ENCODE measurements at regions not wholly inside any gene's neighbourhood (a gene's known extent, or its start where the extent isn't known, plus 50 kb on each side); places are given as distances from the start of the nearest gene placed in this dataset.

DNA sequence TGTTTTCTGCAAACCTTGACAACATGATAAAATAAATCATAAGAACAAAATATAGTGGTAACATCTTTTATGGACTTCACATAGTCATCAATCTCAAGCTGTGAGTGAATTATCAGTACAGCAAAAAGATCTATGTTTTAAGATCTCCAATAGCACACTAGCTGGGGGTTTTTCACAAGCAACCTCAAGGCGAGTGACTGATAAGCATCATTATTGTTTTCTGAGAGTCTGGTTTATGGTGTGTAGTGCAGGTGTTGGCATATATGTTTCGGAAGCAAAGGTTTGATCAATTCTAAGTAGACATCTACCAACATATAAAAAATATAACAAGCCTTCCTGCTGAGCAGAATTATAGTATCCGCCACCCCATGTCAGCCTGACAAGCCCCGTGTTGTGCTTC lies 403.8 kb upstream of the MGMT start:
- TF ChIP-seq CTCF (IDR thresholded peaks at IDR 0.05) (no peak), POLR2AphosphoS5 (IDR thresholded peaks at IDR 0.05; ENCODE audit: insufficient read depth in 1 of 2, low read depth in 1 of 2) (no peak), POLR2A (IDR thresholded peaks at IDR 0.05) (no peak)
